GM10248 (cell line): ENCODE measurements at regions not wholly inside any gene's neighbourhood (a gene's known extent, or its start where the extent isn't known, plus 50 kb on each side); places are given as distances from the start of the nearest gene placed in this dataset.

ENCODE experiments used
- CTCF ChIA-PET: fragments of 300-600 bp; sonication (Branson Sonifier 250); formaldehyde crosslinking; extraction: SDS; loops from one replicate; lab custom pipeline; 2021; ENCODE audit warnings: antibody characterized with exemption; lab: Yijun Ruan, JAX
- POLR2A ChIA-PET: fragments of 350-650 bp; sonication (Branson Sonifier 250); formaldehyde crosslinking; extraction: SDS; loops from one replicate; lab custom pipeline; 2020; ENCODE audit warnings: antibody characterized with exemption; lab: Yijun Ruan, JAX
- DNase-seq: peaks from one replicate; pipeline ENCODE4 v3.0.0; 2012; ENCODE audit errors: extremely low spot score
- CTCF ChIP-seq: IDR thresholded peaks from 2 replicates; pipeline ENCODE4 v1.5.1; 2012; ENCODE audit warnings: mild to moderate bottlenecking, low read depth; ENCODE audit errors: extremely low read depth, missing control alignments, control extremely low read depth

- no peak for DNase-seq
- POLR2A ChIA-PET = no interaction called here
- CTCF ChIA-PET = interaction anchor here (1.3 kb wide), 1 partner anchor 333 kb away, joined by 3 read pairs; no protein-coding TSS in a partner anchor
- no peak for TF ChIP-seq CTCF
These were observed 91.6 kb downstream of the TBX19 start for GRCh38 chr1:168372307-168372706.

- CTCF ChIA-PET = interaction anchor here (0.9 to 1.3 kb wide), 2 partner anchors 67 to 334 kb away, joined by 3 read pairs; no protein-coding TSS in a partner anchor
- TF ChIP-seq CTCF = no peak
- no peak for DNase-seq
- POLR2A ChIA-PET = no interaction called here
These were observed 90.8 kb downstream of the TBX19 start for GRCh38 chr1:168371477-168371876.

GRCh38 chr1:168370586-168370985 lies 89.9 kb downstream of the TBX19 start:
- ChIA-PET POLR2A (no interaction called here), CTCF (interaction anchor here (0.9 to 1.7 kb wide), 2 partner anchors 10 to 66 kb away, joined by 3 to 5 read pairs; no protein-coding TSS in a partner anchor)
- DNase-seq = no peak
- no peak for TF ChIP-seq CTCF

- ChIA-PET CTCF (interaction anchor here (1.1 to 1.7 kb wide), 3 partner anchors 9 to 27 kb away, joined by 4 to 6 read pairs (median 5); no protein-coding TSS in a partner anchor), POLR2A (no interaction called here)
- no peak for DNase-seq
- no peak for TF ChIP-seq CTCF
These were observed 89.0 kb downstream of the TBX19 start for GRCh38 chr1:168369655-168370054.

GRCh38 chr1:168368131-168368530 lies 87.5 kb downstream of the TBX19 start:
- DNase-seq = no peak
- ChIA-PET CTCF (interaction anchor here (0.8 to 1.6 kb wide), 3 partner anchors 8 to 25 kb away, joined by 3 to 6 read pairs (median 5); no protein-coding TSS in a partner anchor), POLR2A (no interaction called here)
- no peak for TF ChIP-seq CTCF

- ChIA-PET CTCF (interaction anchor here (1.3 to 2.0 kb wide), 2 partner anchors 23 to 32 kb away, joined by 4 to 6 read pairs; no protein-coding TSS in a partner anchor), POLR2A (no interaction called here)
- no peak for DNase-seq
- TF ChIP-seq CTCF = no peak
These were observed 85.2 kb downstream of the TBX19 start for GRCh38 chr1:168365719-168366479.
